SK-N-SH (cell line): ENCODE measurements at regions not wholly inside any gene's neighbourhood (a gene's known extent, or its start where the extent isn't known, plus 50 kb on each side); places are given as distances from the start of the nearest gene placed in this dataset.

Experiments used
- CTCF ChIA-PET: fragments of 300-600, 350-600 bp; formaldehyde crosslinking; extraction: SDS; loops from one replicate; lab custom pipeline; 2021; lab: Yijun Ruan, JAX
- POLR2A ChIA-PET: fragments of 350-600 bp; sonication (Branson Sonifier 250); formaldehyde crosslinking; extraction: SDS; loops from one replicate; lab custom pipeline; 2020; ENCODE audit warnings: antibody characterized with exemption, inconsistent platforms; lab: Yijun Ruan, JAX
- DNase-seq: peaks from one replicate; pipeline ENCODE4 v3.0.0; 2012
- H2AFZ ChIP-seq: fragments of 200-600 bp; sonication (generic); 2 replicates; pipeline ENCODE4 v1.8.1; 2016; ENCODE audit warnings: antibody characterized with exemption, mild to moderate bottlenecking, low read depth
- H3F3A ChIP-seq: fragments of 200-600 bp; sonication (generic); replicated peaks from 2 replicates; pipeline ENCODE3; 2016; ENCODE audit warnings: antibody characterized with exemption, mild to moderate bottlenecking; ENCODE audit not compliant: insufficient read depth
- H3K27ac ChIP-seq, 2 experiments: fragments of 200-500 bp in 1 of 2; fragments of 200-600 bp in 1 of 2; sonication (Bioruptor generic) in 1 of 2; sonication (generic), shearing (Covaris generic) in 1 of 2; 2 replicates each; pipeline versions ENCODE4 v1.5.1 to v1.6.1; 2014 to 2016; ENCODE audit warnings: low read depth in 2 of 2, inconsistent platforms in 1 of 2, low read length in 1 of 2, mild to moderate bottlenecking in 1 of 2, mixed read lengths in 1 of 2
- H3K27me3 ChIP-seq: fragments of 200-600 bp; sonication (generic), shearing (Covaris generic); 2 replicates; pipeline ENCODE4 v1.6.1; 2016; ENCODE audit warnings: mixed run types; ENCODE audit not compliant: insufficient read depth
- H3K36me3 ChIP-seq, 2 experiments: fragments of 200-500 bp in 1 of 2; fragments of 200-600 bp in 1 of 2; sonication (Bioruptor generic) in 1 of 2; sonication (generic) in 1 of 2; replicated peaks in 1 of 2; 2 replicates each; pipeline versions ENCODE3 to v1.5.1; 2014 to 2016; ENCODE audit warnings: low read length in 1 of 2, mild to moderate bottlenecking in 1 of 2; ENCODE audit not compliant: insufficient read depth in 2 of 2, control insufficient read depth in 1 of 2
- H3K4me1 ChIP-seq, 2 experiments: fragments of 200-500 bp in 1 of 2; fragments of 200-600 bp in 1 of 2; sonication (Bioruptor generic) in 1 of 2; sonication (generic), shearing (Covaris generic) in 1 of 2; 2 replicates each; pipeline versions ENCODE4 v1.5.1 to v1.6.1; 2014 to 2016; ENCODE audit warnings: low read depth in 1 of 2, low read length in 1 of 2, mixed run types in 1 of 2; ENCODE audit not compliant: insufficient read depth in 2 of 2, control insufficient read depth in 1 of 2
- H3K4me2 ChIP-seq: fragments of 200-600 bp; sonication (generic), shearing (Covaris generic); 2 replicates; pipeline ENCODE4 v1.6.1; 2017; ENCODE audit warnings: mixed run types
- H3K4me3 ChIP-seq, 2 experiments: fragments of 200-500 bp in 1 of 2; fragments of 200-600 bp in 1 of 2; sonication (Bioruptor generic) in 1 of 2; sonication (generic), shearing (Covaris generic) in 1 of 2; 2 replicates each; pipeline versions ENCODE4 v1.5.1 to v1.8.1; 2014 to 2016; ENCODE audit warnings: low read depth in 2 of 2, inconsistent platforms in 1 of 2, low read length in 1 of 2, mild to moderate bottlenecking in 1 of 2, mixed read lengths in 1 of 2, moderate library complexity in 1 of 2
- H3K79me2 ChIP-seq: fragments of 200-600 bp; sonication (generic); 2 replicates; pipeline ENCODE4 v1.8.1; 2017; ENCODE audit warnings: mild to moderate bottlenecking; ENCODE audit not compliant: insufficient read depth
- H3K9ac ChIP-seq: fragments of 200-600 bp; sonication (generic); 2 replicates; pipeline ENCODE4 v1.6.1; 2017; ENCODE audit warnings: mixed run types
- H3K9me2 ChIP-seq: fragments of 200-600 bp; sonication (generic); 2 replicates; pipeline ENCODE4 v1.6.1; 2017; ENCODE audit warnings: mixed run types
- H3K9me3 ChIP-seq: fragments of 200-600 bp; sonication (generic); 2 replicates; pipeline ENCODE4 v1.6.1; 2017; ENCODE audit warnings: mixed run types, mild to moderate bottlenecking, moderate library complexity
- H4K20me1 ChIP-seq: fragments of 200-600 bp; sonication (generic); 2 replicates; pipeline ENCODE4 v1.6.1; 2017; ENCODE audit warnings: mild to moderate bottlenecking, mixed run types; ENCODE audit not compliant: insufficient read depth
- CTCF ChIP-seq: fragments of 200-600 bp; sonication (generic); IDR thresholded peaks from 2 replicates; pipeline ENCODE4 v1.6.1; 2017; ENCODE audit warnings: antibody characterized with exemption, mild to moderate bottlenecking, moderate library complexity
- ELF1 ChIP-seq: IDR thresholded peaks from 2 replicates; pipeline ENCODE4 v1.4.0; 2012
- EP300 ChIP-seq, 2 experiments: IDR thresholded peaks; 2 replicates each; pipeline versions ENCODE4 v1.4.0 to v1.6.1; 2012; ENCODE audit warnings: borderline replicate concordance in 1 of 2, low read depth in 1 of 2, low read length in 1 of 2
- EZH2phosphoT487 ChIP-seq: fragments of 200-600 bp; sonication (generic); IDR thresholded peaks from 2 replicates; pipeline ENCODE4 v1.6.1; 2017; ENCODE audit warnings: low read depth, mixed run types, mild to moderate bottlenecking, antibody characterized with exemption, moderate library complexity, borderline replicate concordance
- FOSL2 ChIP-seq: IDR thresholded peaks from 2 replicates; pipeline ENCODE4 v1.4.0; 2012; ENCODE audit warnings: low read depth, mild to moderate bottlenecking, moderate library complexity, borderline replicate concordance
- FOXJ3 ChIP-seq: sonication (generic); formaldehyde crosslinking; IDR thresholded peaks from 2 replicates; pipeline ENCODE4 v1.5.1; 2020; ENCODE audit warnings: mild to moderate bottlenecking, missing genetic modification reagents
- GABPA ChIP-seq: IDR thresholded peaks from 2 replicates; pipeline ENCODE4 v1.4.0; 2012; ENCODE audit warnings: low read depth, mild to moderate bottlenecking
- IRF3 ChIP-seq: fragments of 150-350 bp; IDR thresholded peaks from 2 replicates; pipeline ENCODE4 v1.6.1; 2016; ENCODE audit warnings: mild to moderate bottlenecking, low read depth, low read length
- JUND ChIP-seq: IDR thresholded peaks from 2 replicates; pipeline ENCODE4 v1.4.0; 2012
- MXI1 ChIP-seq: IDR thresholded peaks from 2 replicates; pipeline ENCODE4 v1.6.1; 2012; ENCODE audit warnings: mild to moderate bottlenecking, low read depth, low read length, improper control_type of control experiment
- NFIC ChIP-seq: IDR thresholded peaks from 2 replicates; pipeline ENCODE4 v1.4.0; 2012; ENCODE audit warnings: borderline replicate concordance
- NRF1 ChIP-seq: IDR thresholded peaks from 2 replicates; pipeline ENCODE4 v1.6.1; 2012; ENCODE audit warnings: low read depth, mild to moderate bottlenecking, low read length
- PBX3 ChIP-seq: IDR thresholded peaks from 2 replicates; pipeline ENCODE4; 2012
- POLR2AphosphoS5 ChIP-seq: IDR thresholded peaks from 2 replicates; pipeline ENCODE4 v1.6.1; 2012; ENCODE audit warnings: low read depth, low read length
- RAD21 ChIP-seq: IDR thresholded peaks from 2 replicates; pipeline ENCODE4 v1.6.1; 2012; ENCODE audit warnings: mild to moderate bottlenecking, low read length
- RCOR1 ChIP-seq: fragments of 150-350 bp; IDR thresholded peaks from 2 replicates; pipeline ENCODE4 v1.6.1; 2017; ENCODE audit warnings: antibody characterized with exemption, low read length
- RFX5 ChIP-seq: IDR thresholded peaks from 2 replicates; pipeline ENCODE4 v1.6.1; 2012; ENCODE audit warnings: mild to moderate bottlenecking, improper control_type of control experiment, low read length
- SIN3A ChIP-seq: IDR thresholded peaks from 2 replicates; pipeline ENCODE4 v1.6.1; 2012; ENCODE audit warnings: low read depth, mild to moderate bottlenecking, low read length, moderate library complexity, borderline replicate concordance
- SMC3 ChIP-seq: IDR thresholded peaks from 2 replicates; pipeline ENCODE4 v1.6.1; 2012; ENCODE audit warnings: low read depth, low read length, improper control_type of control experiment
- TAF1 ChIP-seq: IDR thresholded peaks from 2 replicates; pipeline ENCODE4 v1.6.1; 2012; ENCODE audit warnings: low read depth, mild to moderate bottlenecking, low read length, moderate library complexity, borderline replicate concordance
- TCF12 ChIP-seq: IDR thresholded peaks from 2 replicates; pipeline ENCODE4 v1.4.0; 2012
- TEAD4 ChIP-seq: IDR thresholded peaks from 2 replicates; pipeline ENCODE4 v1.4.0; 2012; ENCODE audit warnings: mild to moderate bottlenecking, borderline replicate concordance; ENCODE audit not compliant: insufficient read depth
- WGBS: methylation state at CpG from one replicate; pipeline ENCODE4 v1.1.6; 2017; ENCODE audit warnings: low lambda C conversion rate; 5-methylcytosine and 5-hydroxymethylcytosine counted together

GRCh38 chr5:13601112-13601511 lies 343.4 kb downstream of the DNAH5 start:
- Histone ChIP-seq H3K4me3 (no peak overlapping the region), H3K4me2 (no peak overlapping the region)

GRCh38 chr5:13595978-13596377 lies 348.5 kb downstream of the DNAH5 start:
- H3K27ac ChIP-seq, result no peak overlapping the region
- 3% methylated on average over 6 of the region's 6 CpGs for WGBS
- H4K20me1 ChIP-seq, result no peaks in the 10 kb centered on the region
- H3F3A ChIP-seq, result no peaks in the 10 kb centered on the region
- no peaks in the 10 kb centered on the region for H3K27me3 ChIP-seq
- H2AFZ ChIP-seq, result no peak overlapping the region
- DNase-seq, result no peak
- H3K9me2 ChIP-seq, result no peaks in the 10 kb centered on the region
- H3K4me2 ChIP-seq, result no peak overlapping the region
- TF ChIP-seq NFIC, result no peak
- TF ChIP-seq TAF1, result no peak
- no peak for TF ChIP-seq GABPA
- TF ChIP-seq FOSL2, result no peak
- no peak for TF ChIP-seq SIN3A
- TF ChIP-seq IRF3, result no peak
- no peak for TF ChIP-seq NRF1
- TF ChIP-seq TEAD4, result no peak
- no peak for TF ChIP-seq RAD21
- no peak for TF ChIP-seq RCOR1
- TF ChIP-seq ELF1, result no peak
- no peak for TF ChIP-seq CTCF
- no peak for TF ChIP-seq SMC3
- TF ChIP-seq MXI1, result no peak
- TF ChIP-seq FOXJ3 (CRISPR knock-in tag), result no peak
- TF ChIP-seq EZH2phosphoT487, result no peak
- H3K4me1 ChIP-seq, result peaks cover 0 to 10% of the 10 kb centered on the region in 2 experiments; a peak in 2 of 4 replicates
- H3K9me3 ChIP-seq, result no peaks in the 10 kb centered on the region
- ChIA-PET CTCF (no interaction called here), POLR2A (no interaction called here)
- H3K9ac ChIP-seq, result no peak overlapping the region
- no peak overlapping the region for H3K4me3 ChIP-seq
- no peaks in the 10 kb centered on the region for H3K79me2 ChIP-seq
- no peaks in the 10 kb centered on the region for H3K36me3 ChIP-seq

More at GRCh38 chr5:13601112-13601511, 343.4 kb downstream of the DNAH5 start:
- Histone ChIP-seq H3F3A (no peaks in the 10 kb centered on the region), H3K9me3 (no peaks in the 10 kb centered on the region), H3K79me2 (no peaks in the 10 kb centered on the region)
- TF ChIP-seq TCF12 (peak; percentile 73), PBX3 (peak; percentile 65), JUND (peak; percentile 59), POLR2AphosphoS5 (no peak), FOSL2 (peak; percentile 54; the same call in 1 of the 2 replicates), EP300 (IDR thresholded peaks at IDR 0.05; ENCODE audit: borderline replicate concordance in 1 of 2, low read depth in 1 of 2, low read length in 1 of 2) (peak in 1 of 2 experiments; percentile 18; a peak in 1 of 4 replicates), RFX5 (no peak)
- TF ChIP-seq, all 33 proteins: peak for 5
- WGBS, result 6% methylated on average over 2 of the region's 2 CpGs
- Histone ChIP-seq H3K4me1 (0 out of 4 replicates have a peak, but pooled peaks cover 0 to 5% of the 10 kb centered on the region in 2 experiments), H3K27me3 (peaks cover 6% of the 10 kb centered on the region; the same call in 1 of the 2 replicates), H3K36me3 (no peaks in the 10 kb centered on the region), H3K27ac (peak overlapping the region; percentile 39 to 43; a peak in 3 of 4 replicates), H2AFZ (no peak overlapping the region), H3K9ac (no peak overlapping the region), H3K9me2 (no peaks in the 10 kb centered on the region), H4K20me1 (no peaks in the 10 kb centered on the region)
- CTCF ChIA-PET, result no interaction called here
- DNase-seq, result no peak
- POLR2A ChIA-PET, result no interaction called here
